HepG2 (cell line): ENCODE measurements at regions not wholly inside any gene's neighbourhood (a gene's known extent, or its start where the extent isn't known, plus 50 kb on each side); places are given as distances from the start of the nearest gene placed in this dataset.

ENCODE experiments used
- CBX2 ChIP-seq, 2 experiments: fragments of 200-600 bp in 1 of 2; sonication (generic); formaldehyde crosslinking in 1 of 2; IDR thresholded peaks; 2 replicates each; pipeline versions ENCODE4 v1.7.0 to v1.8.1; 2018 to 2022; ENCODE audit warnings: low read depth in 2 of 2, low read length in 1 of 2, mild to moderate bottlenecking in 1 of 2, missing genetic modification reagents in 1 of 2
- EHMT2 ChIP-seq: fragments of 200-600 bp; sonication (generic); IDR thresholded peaks from 2 replicates; pipeline ENCODE4 v1.7.0; 2017; ENCODE audit warnings: antibody characterized with exemption, low read depth, low read length, borderline replicate concordance
- EP300 ChIP-seq, 3 experiments: sonication (generic) in 1 of 3; formaldehyde crosslinking in 1 of 3; IDR thresholded peaks; 2 replicates each; pipeline versions ENCODE4 v1.5.1 to v1.6.1; 2011 to 2020; ENCODE audit warnings: low read depth in 2 of 3, low read length in 2 of 3, borderline replicate concordance in 1 of 3, improper control_type of control experiment in 1 of 3, mild to moderate bottlenecking in 1 of 3, missing genetic modification reagents in 1 of 3, moderate library complexity in 1 of 3
- FIP1L1 ChIP-seq: fragments of 200-400 bp; formaldehyde crosslinking; IDR thresholded peaks from 2 replicates; pipeline ENCODE4 v1.6.1; 2018; ENCODE audit warnings: low read depth, mild to moderate bottlenecking, low read length, moderate library complexity, borderline replicate concordance; ENCODE audit not compliant: insufficient read depth
- HOMEZ ChIP-seq: IDR thresholded peaks from 2 replicates; pipeline ENCODE4 v1.6.1; 2016; ENCODE audit warnings: low read depth
- IRF1 ChIP-seq: sonication (generic); formaldehyde crosslinking; IDR thresholded peaks from 2 replicates; pipeline ENCODE4 v1.4.0; 2020; ENCODE audit warnings: low read depth, mild to moderate bottlenecking, missing genetic modification reagents
- MAFF ChIP-seq: IDR thresholded peaks from 2 replicates; pipeline ENCODE4 v1.6.1; 2011; ENCODE audit warnings: low read depth, low read length, improper control_type of control experiment
- NCOR1 ChIP-seq: fragments of 200-600 bp; sonication (generic); IDR thresholded peaks from 2 replicates; pipeline ENCODE4 v1.7.0; 2017; ENCODE audit warnings: antibody characterized with exemption, low read length, borderline replicate concordance
- PAXIP1 ChIP-seq: sonication (generic); formaldehyde crosslinking; conservative IDR thresholded peaks from 2 replicates; pipeline ENCODE4 v1.4.0; 2020; ENCODE audit warnings: mild to moderate bottlenecking, missing genetic modification reagents, moderate library complexity
- RAD21 ChIP-seq: fragments of 450-650 bp; formaldehyde crosslinking; IDR thresholded peaks from 2 replicates; pipeline ENCODE4 v1.5.0; 2020; ENCODE audit warnings: mild to moderate bottlenecking
- SIN3B ChIP-seq: fragments of 150-350 bp; IDR thresholded peaks from 2 replicates; pipeline ENCODE4 v1.6.1; 2014; ENCODE audit warnings: low read length
- TRIM24 ChIP-seq: sonication (generic); formaldehyde crosslinking; IDR thresholded peaks from 2 replicates; pipeline ENCODE4 v1.8.0; 2022; ENCODE audit warnings: mild to moderate bottlenecking, missing genetic modification reagents
- ZNF143 ChIP-seq: sonication (generic); formaldehyde crosslinking; IDR thresholded peaks from 2 replicates; pipeline ENCODE4 v1.4.0; 2020; ENCODE audit warnings: missing genetic modification reagents
- ZNF232 ChIP-seq: sonication (generic); formaldehyde crosslinking; IDR thresholded peaks from 2 replicates; pipeline ENCODE4 v1.4.0; 2020; ENCODE audit warnings: missing genetic modification reagents, borderline replicate concordance
- ZNF430 ChIP-seq: sonication (generic); formaldehyde crosslinking; IDR thresholded peaks from 2 replicates; pipeline ENCODE4 v1.9.0; 2021; ENCODE audit warnings: mild to moderate bottlenecking, missing genetic modification reagents

- TF ChIP-seq NCOR1, result no peak
- TF ChIP-seq ZNF143, result no peak
- no peak for TF ChIP-seq HOMEZ (CRISPR knock-in tag)
- no peak for TF ChIP-seq TRIM24 (CRISPR knock-in tag)
- no peak for TF ChIP-seq FIP1L1
- TF ChIP-seq MAFF, result no peak
- TF ChIP-seq EP300 (IDR thresholded peaks at IDR 0.05; ENCODE audit: low read depth in 2 of 2, low read length in 2 of 2), result no peak
- no peak for TF ChIP-seq EP300 (CRISPR knock-in tag; IDR thresholded peaks at IDR 0.05; ENCODE audit: borderline replicate concordance)
- no peak for TF ChIP-seq RAD21 (CRISPR knock-in tag)
- TF ChIP-seq SIN3B, result no peak
- no peak for TF ChIP-seq ZNF232
- TF ChIP-seq EHMT2, result no peak
- no peak for TF ChIP-seq IRF1 (CRISPR knock-in tag)
- TF ChIP-seq ZNF430, result no peak
- no peak for TF ChIP-seq CBX2 (IDR thresholded peaks at IDR 0.05; ENCODE audit: low read depth, low read length)
- TF ChIP-seq CBX2 (CRISPR knock-in tag; IDR thresholded peaks at IDR 0.05; ENCODE audit: low read depth), result no peak
- no peak for TF ChIP-seq PAXIP1
Measured at GRCh38 chr22:26734339-26735018, 77.1 kb downstream of the MIAT start (continued).
